Spleen (tissue), 7 donors: ENCODE measurements at regions not wholly inside any gene's neighbourhood (a gene's known extent, or its start where the extent isn't known, plus 50 kb on each side); places are given as distances from the start of the nearest gene placed in this dataset.

Experiments used
- POLR2A ChIP-seq, 3 donors: fragments of 450-650 bp; IDR thresholded peaks; one replicate each; pipeline ENCODE4 v1.5.1; 2017; ENCODE audit warnings: antibody characterized with exemption in 3 of 3, mild to moderate bottlenecking in 1 of 3
- POLR2AphosphoS5 ChIP-seq, 3 donors: sonication (generic); formaldehyde crosslinking; IDR thresholded peaks; one replicate each; pipeline ENCODE4 v1.5.1; 2017; ENCODE audit warnings: antibody characterized with exemption in 3 of 3
- TF ChIP-seq, protein P1 (sequence below), 11 experiments: fragments of 200-600 bp in 7 of 11; fragments of 450-650 bp in 4 of 11; sonication (generic) in 4 of 11; IDR thresholded peaks in 8 of 11; conservative IDR thresholded peaks in 3 of 11; 1 replicate in 7 of 11; 2 replicates in 4 of 11; pipeline versions ENCODE4 v1.4.0 to v1.8.0; 2016 to 2021; ENCODE audit warnings: antibody characterized with exemption in 11 of 11, inconsistent platforms in 4 of 11, mild to moderate bottlenecking in 1 of 11
- donor health status: DM: no; HTN: no; CAD: no; lungs with moderate emphysema.
- donor health status: DM: no; HTN: no; CAD: no.
- donor health status: DM: no; HTN: no; CAD: no.

GRCh38 chr5:74179701-74180100 lies 460.8 kb downstream of the ENC1 start:
- TF ChIP-seq, protein P1, sequence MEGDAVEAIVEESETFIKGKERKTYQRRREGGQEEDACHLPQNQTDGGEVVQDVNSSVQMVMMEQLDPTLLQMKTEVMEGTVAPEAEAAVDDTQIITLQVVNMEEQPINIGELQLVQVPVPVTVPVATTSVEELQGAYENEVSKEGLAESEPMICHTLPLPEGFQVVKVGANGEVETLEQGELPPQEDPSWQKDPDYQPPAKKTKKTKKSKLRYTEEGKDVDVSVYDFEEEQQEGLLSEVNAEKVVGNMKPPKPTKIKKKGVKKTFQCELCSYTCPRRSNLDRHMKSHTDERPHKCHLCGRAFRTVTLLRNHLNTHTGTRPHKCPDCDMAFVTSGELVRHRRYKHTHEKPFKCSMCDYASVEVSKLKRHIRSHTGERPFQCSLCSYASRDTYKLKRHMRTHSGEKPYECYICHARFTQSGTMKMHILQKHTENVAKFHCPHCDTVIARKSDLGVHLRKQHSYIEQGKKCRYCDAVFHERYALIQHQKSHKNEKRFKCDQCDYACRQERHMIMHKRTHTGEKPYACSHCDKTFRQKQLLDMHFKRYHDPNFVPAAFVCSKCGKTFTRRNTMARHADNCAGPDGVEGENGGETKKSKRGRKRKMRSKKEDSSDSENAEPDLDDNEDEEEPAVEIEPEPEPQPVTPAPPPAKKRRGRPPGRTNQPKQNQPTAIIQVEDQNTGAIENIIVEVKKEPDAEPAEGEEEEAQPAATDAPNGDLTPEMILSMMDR (IDR thresholded peaks at IDR 0.05 in 8 of 11, conservative IDR thresholded peaks at IDR 0.05 in 3 of 11): no peak
- TF ChIP-seq POLR2A (IDR thresholded peaks at IDR 0.05): no peak
- TF ChIP-seq POLR2AphosphoS5 (IDR thresholded peaks at IDR 0.05): no peak
